ENCODE measurements at regions not wholly inside any gene's neighbourhood (a gene's known extent, or its start where the extent isn't known, plus 50 kb on each side); places are given as distances from the start of the nearest gene placed in this dataset.

- DNase-seq: no peak
Observed at GRCh38 chr12:3987571-3987970, 114.4 kb upstream of the PARP11 start.

- DNase-seq: no peak
Observed at GRCh38 chr12:3980504-3981272, 107.5 kb upstream of the PARP11 start.

GRCh38 chr12:3977621-3978020 is 104.4 kb upstream of the PARP11 start:
- DNase-seq: no peak

GRCh38 chr12:3976351-3976938 is 103.2 kb upstream of the PARP11 start:
- DNase-seq: no peak

GRCh38 chr12:3975652-3976051 is 102.5 kb upstream of the PARP11 start:
- DNase-seq: no peak

GRCh38 chr12:3974883-3975282 is 101.7 kb upstream of the PARP11 start:
- DNase-seq: no peak

GRCh38 chr12:3973973-3974644 is 100.9 kb upstream of the PARP11 start:
- DNase-seq: no peak

- DNase-seq: no peak
Observed at GRCh38 chr12:3973269-3973884, 100.2 kb upstream of the PARP11 start.

- no peak for DNase-seq
Observed at GRCh38 chr12:3972576-3972975, 99.4 kb upstream of the PARP11 start.

GRCh38 chr12:3968523-3968922 is 95.3 kb upstream of the PARP11 start:
- DNase-seq: no peak

GRCh38 chr12:3967556-3968160 is 94.5 kb upstream of the PARP11 start:
- no peak for DNase-seq

GRCh38 chr12:3966376-3966775 is 93.2 kb upstream of the PARP11 start:
- no peak for DNase-seq

- no peak for DNase-seq
Observed at GRCh38 chr12:3965046-3965445, 91.8 kb upstream of the PARP11 start.

- no peak for DNase-seq
Observed at GRCh38 chr12:3964439-3964838, 91.2 kb upstream of the PARP11 start.

GRCh38 chr12:3962631-3963483 is 89.7 kb upstream of the PARP11 start:
- no peak for DNase-seq

- DNase-seq: no peak
Observed at GRCh38 chr12:3961591-3961990, 88.4 kb upstream of the PARP11 start.

- no peak for DNase-seq
Observed at GRCh38 chr12:3959799-3960560, 86.8 kb upstream of the PARP11 start.

GRCh38 chr12:3958534-3958933 is 85.3 kb upstream of the PARP11 start:
- no peak for DNase-seq

- DNase-seq: no peak
Observed at GRCh38 chr12:3951380-3952135, 78.4 kb upstream of the PARP11 start.

GRCh38 chr12:3950714-3951320 is 77.6 kb upstream of the PARP11 start:
- no peak for DNase-seq

Data from SIG-M5 (cell line).